ENCODE measurements at regions not wholly inside any gene's neighbourhood (a gene's known extent, or its start where the extent isn't known, plus 50 kb on each side); places are given as distances from the start of the nearest gene placed in this dataset.

- TF ChIP-seq MAX (CRISPR knock-in tag; IDR thresholded peaks at IDR 0.05) = no peak
- no peak for TF ChIP-seq HMGA2 (CRISPR knock-in tag; IDR thresholded peaks at IDR 0.05)
- TF ChIP-seq CTCF (IDR thresholded peaks at IDR 0.05) = no peak
- TF ChIP-seq, protein P1, sequence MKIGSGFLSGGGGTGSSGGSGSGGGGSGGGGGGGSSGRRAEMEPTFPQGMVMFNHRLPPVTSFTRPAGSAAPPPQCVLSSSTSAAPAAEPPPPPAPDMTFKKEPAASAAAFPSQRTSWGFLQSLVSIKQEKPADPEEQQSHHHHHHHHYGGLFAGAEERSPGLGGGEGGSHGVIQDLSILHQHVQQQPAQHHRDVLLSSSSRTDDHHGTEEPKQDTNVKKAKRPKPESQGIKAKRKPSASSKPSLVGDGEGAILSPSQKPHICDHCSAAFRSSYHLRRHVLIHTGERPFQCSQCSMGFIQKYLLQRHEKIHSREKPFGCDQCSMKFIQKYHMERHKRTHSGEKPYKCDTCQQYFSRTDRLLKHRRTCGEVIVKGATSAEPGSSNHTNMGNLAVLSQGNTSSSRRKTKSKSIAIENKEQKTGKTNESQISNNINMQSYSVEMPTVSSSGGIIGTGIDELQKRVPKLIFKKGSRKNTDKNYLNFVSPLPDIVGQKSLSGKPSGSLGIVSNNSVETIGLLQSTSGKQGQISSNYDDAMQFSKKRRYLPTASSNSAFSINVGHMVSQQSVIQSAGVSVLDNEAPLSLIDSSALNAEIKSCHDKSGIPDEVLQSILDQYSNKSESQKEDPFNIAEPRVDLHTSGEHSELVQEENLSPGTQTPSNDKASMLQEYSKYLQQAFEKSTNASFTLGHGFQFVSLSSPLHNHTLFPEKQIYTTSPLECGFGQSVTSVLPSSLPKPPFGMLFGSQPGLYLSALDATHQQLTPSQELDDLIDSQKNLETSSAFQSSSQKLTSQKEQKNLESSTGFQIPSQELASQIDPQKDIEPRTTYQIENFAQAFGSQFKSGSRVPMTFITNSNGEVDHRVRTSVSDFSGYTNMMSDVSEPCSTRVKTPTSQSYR (CRISPR knock-in tag; IDR thresholded peaks at IDR 0.05) = no peak
- no peak for TF ChIP-seq ATF1 (CRISPR knock-in tag; IDR thresholded peaks at IDR 0.05)
- TF ChIP-seq E2F4 (CRISPR knock-in tag; IDR thresholded peaks at IDR 0.05; ENCODE audit: borderline replicate concordance, low read depth) = no peak
These were observed 994.1 kb upstream of the TMEM132C start for GRCh38 chr12:127272864-127273263.
